HepG2 (cell line): ENCODE measurements at regions not wholly inside any gene's neighbourhood (a gene's known extent, or its start where the extent isn't known, plus 50 kb on each side); places are given as distances from the start of the nearest gene placed in this dataset.

Source experiments
- ATAC-seq: fragments of 200-7000 bp; cut with Tn5 transposase; 3 replicates; pipeline ENCODE4 v1.9.1; 2020; ENCODE audit warnings: mild to moderate bottlenecking, moderate library complexity
- BruUV-seq: library from RNA; stranded (reverse); fragments of 400-500 nt; replicated peaks from 2 replicates; lab custom pipeline; 2021; lab: Mats Ljungman, UMichigan
- CTCF ChIA-PET: fragments of 300-600 bp; formaldehyde crosslinking; extraction: SDS; loops from one replicate; lab custom pipeline; 2021; ENCODE audit warnings: low total read pairs, inconsistent platforms, low intra/inter-chr PET ratio; lab: Yijun Ruan, JAX
- POLR2A ChIA-PET: fragments of 350-600 bp; sonication (Branson Sonifier 250); formaldehyde crosslinking; loops from one replicate; lab custom pipeline; 2020; ENCODE audit warnings: antibody characterized with exemption, inconsistent platforms; lab: Yijun Ruan, JAX
- DNase-seq: peaks from one replicate; pipeline ENCODE4 v3.0.0-alpha.2; 2015; ENCODE audit warnings: low spot score
- FAIRE-seq: peaks from 3 replicates; lab custom pipeline; 2011; peaks lifted over from hg19 to GRCh38; lab: Jason Lieb, UNC
- H2AFZ ChIP-seq: one replicate; pipeline ENCODE4 v1.6.1; 2011; ENCODE audit warnings: low read length, inconsistent platforms
- H3K27ac ChIP-seq: fragments of 300-600 bp; 3 replicates; pipeline ENCODE4 v1.8.0; 2011; ENCODE audit warnings: mixed run types, mild to moderate bottlenecking, mixed read lengths, low read length, inconsistent platforms; ENCODE audit not compliant: insufficient read depth; ENCODE audit errors: extremely low read length
- H3K27me3 ChIP-seq, 2 experiments: fragments of 200-600 bp in 1 of 2; 2 replicates in 1 of 2; 3 replicates in 1 of 2; pipeline versions ENCODE4 v1.6.0 to v1.8.0; 2011; ENCODE audit warnings: low read length in 2 of 2, mild to moderate bottlenecking in 2 of 2, moderate library complexity in 2 of 2, inconsistent platforms in 1 of 2; ENCODE audit not compliant: insufficient read depth in 2 of 2, control insufficient read depth in 1 of 2
- H3K36me3 ChIP-seq, 2 experiments: fragments of 200-600 bp in 1 of 2; replicated peaks in 1 of 2; 2 replicates in 1 of 2; 3 replicates in 1 of 2; pipeline versions ENCODE4 v1.5.1 to v1.8.0; 2011; ENCODE audit warnings: low read length in 2 of 2, inconsistent platforms in 1 of 2; ENCODE audit not compliant: insufficient read depth in 2 of 2, control insufficient read depth in 1 of 2
- H3K4me1 ChIP-seq: 2 replicates; pipeline ENCODE4 v1.5.1; 2012; ENCODE audit warnings: low read length, inconsistent platforms; ENCODE audit not compliant: insufficient read depth
- H3K4me2 ChIP-seq: 2 replicates; pipeline ENCODE4 v1.6.0; 2011; ENCODE audit warnings: low read depth, low read length, inconsistent platforms
- H3K4me3 ChIP-seq, 3 experiments: fragments of 200-600 bp in 1 of 3; sonication (generic), shearing (Covaris generic) in 1 of 3; replicated peaks in 1 of 3; 2 replicates each; pipeline ENCODE4 v1.5.1; 2011 to 2016; ENCODE audit warnings: low read length in 3 of 3, inconsistent platforms in 2 of 3, low read depth in 2 of 3, mild to moderate bottlenecking in 2 of 3, control low read depth in 1 of 3, mixed read lengths in 1 of 3; ENCODE audit not compliant: insufficient read depth in 1 of 3
- H3K79me2 ChIP-seq: one replicate; pipeline ENCODE4 v1.6.1; 2011; ENCODE audit warnings: low read length, inconsistent platforms; ENCODE audit not compliant: insufficient read depth
- H3K9ac ChIP-seq: 2 replicates; pipeline ENCODE4 v1.6.0; 2011; ENCODE audit warnings: mild to moderate bottlenecking, low read depth, low read length, inconsistent platforms; ENCODE audit not compliant: insufficient read depth
- H3K9me3 ChIP-seq: 2 replicates; pipeline ENCODE4 v1.5.1; 2012; ENCODE audit warnings: mild to moderate bottlenecking, low read length
- H4K20me1 ChIP-seq: 2 replicates; pipeline ENCODE4 v1.6.0; 2011; ENCODE audit warnings: inconsistent platforms, mild to moderate bottlenecking, low read length, moderate library complexity; ENCODE audit not compliant: insufficient read depth
- BRCA1 ChIP-seq: sonication (generic); formaldehyde crosslinking; IDR thresholded peaks from 2 replicates; pipeline ENCODE4 v1.4.0; 2020; ENCODE audit warnings: missing genetic modification reagents
- MAZ ChIP-seq, 2 experiments: sonication (generic) in 1 of 2; formaldehyde crosslinking in 1 of 2; IDR thresholded peaks; 2 replicates each; pipeline versions ENCODE4 v1.5.0 to v1.6.1; 2012 to 2020; ENCODE audit warnings: low read depth in 2 of 2, mild to moderate bottlenecking in 2 of 2, borderline replicate concordance in 1 of 2, improper control_type of control experiment in 1 of 2, low read length in 1 of 2, missing genetic modification reagents in 1 of 2, moderate library complexity in 1 of 2
- NFRKB ChIP-seq: fragments of 450-650 bp; IDR thresholded peaks from 2 replicates; pipeline ENCODE4 v1.6.1; 2017
- NR2C2 ChIP-seq: sonication (generic); formaldehyde crosslinking; IDR thresholded peaks from 2 replicates; pipeline ENCODE4 v1.4.0; 2020; ENCODE audit warnings: missing genetic modification reagents, mild to moderate bottlenecking, moderate library complexity, borderline replicate concordance
- RNF219 ChIP-seq: sonication (generic); formaldehyde crosslinking; IDR thresholded peaks from 2 replicates; pipeline ENCODE4 v1.5.0; 2020; ENCODE audit warnings: mild to moderate bottlenecking, missing genetic modification reagents
- SCMH1 ChIP-seq: sonication (generic); formaldehyde crosslinking; IDR thresholded peaks from 2 replicates; pipeline ENCODE4 v1.9.0; 2021; ENCODE audit warnings: missing genetic modification reagents, mild to moderate bottlenecking, borderline replicate concordance
- TMF1 ChIP-seq: sonication (generic); formaldehyde crosslinking; IDR thresholded peaks from 2 replicates; pipeline ENCODE4 v1.8.1; 2022; ENCODE audit warnings: low read depth, missing genetic modification reagents
- YY1 ChIP-seq: IDR thresholded peaks from 2 replicates; pipeline ENCODE4 v1.6.1; 2011; ENCODE audit warnings: low read length, low read depth, moderate library complexity, mild to moderate bottlenecking; ENCODE audit not compliant: insufficient read depth, insufficient replicate concordance
- ZFP37 ChIP-seq: sonication (generic); formaldehyde crosslinking; IDR thresholded peaks from 2 replicates; pipeline ENCODE4 v1.4.0; 2020; ENCODE audit warnings: missing genetic modification reagents, borderline replicate concordance
- ZNF335 ChIP-seq: sonication (generic); formaldehyde crosslinking; IDR thresholded peaks from 2 replicates; pipeline ENCODE4 v1.4.0; 2020; ENCODE audit warnings: missing genetic modification reagents
- ZNF501 ChIP-seq: sonication (generic); formaldehyde crosslinking; IDR thresholded peaks from 2 replicates; pipeline ENCODE4 v1.5.1; 2020; ENCODE audit warnings: mild to moderate bottlenecking, moderate library complexity, missing genetic modification reagents
- ZNF570 ChIP-seq: sonication (generic); formaldehyde crosslinking; IDR thresholded peaks from 2 replicates; pipeline ENCODE4 v1.4.0; 2020; ENCODE audit warnings: mild to moderate bottlenecking, missing genetic modification reagents, borderline replicate concordance
- ZNF777 ChIP-seq: sonication (generic); formaldehyde crosslinking; IDR thresholded peaks from 2 replicates; pipeline ENCODE4 v1.4.0; 2020; ENCODE audit warnings: missing genetic modification reagents
- ZNF788 ChIP-seq: sonication (generic); formaldehyde crosslinking; IDR thresholded peaks from 2 replicates; pipeline ENCODE4 v1.5.0; 2020; ENCODE audit warnings: mild to moderate bottlenecking, missing genetic modification reagents, borderline replicate concordance
- WGBS: methylation state at CpG from one replicate; pipeline ENCODE4 v1.1.6; 2017; ENCODE audit warnings: low lambda C conversion rate; 5-methylcytosine and 5-hydroxymethylcytosine counted together
- in situ Hi-C: cut with HindIII; loops from 2 replicates; pipeline ENCODE4 v1.10.0; 2017; ENCODE audit warnings: low pct_unique_long_range_greater_than_20kb; ENCODE audit not compliant: extremely low pct_ligation_motif_present
- intact Hi-C: fragments of 100-400 bp; cut with micrococcal nuclease; formaldehyde crosslinking; loops from one replicate; pipeline ENCODE4 v1.10.0; 2022; ENCODE audit not compliant: unreplicated experiment
- TF ChIP-seq, protein P1 (sequence below): sonication (generic); formaldehyde crosslinking; IDR thresholded peaks from 2 replicates; pipeline ENCODE4 v1.4.0; 2020; ENCODE audit warnings: mild to moderate bottlenecking, missing genetic modification reagents, borderline replicate concordance
- TF ChIP-seq, protein P2 (sequence below): sonication (generic); formaldehyde crosslinking; IDR thresholded peaks from 2 replicates; pipeline ENCODE4 v1.5.0; 2020; ENCODE audit warnings: mild to moderate bottlenecking, missing genetic modification reagents
- TF ChIP-seq, protein P3 (sequence below): sonication (generic); formaldehyde crosslinking; IDR thresholded peaks from 2 replicates; pipeline ENCODE4 v1.5.1; 2020; ENCODE audit warnings: missing genetic modification reagents, mild to moderate bottlenecking, borderline replicate concordance

- DNase-seq (no peak), ATAC-seq (no peak), FAIRE-seq (no peak)
- Histone ChIP-seq H3K27me3 (peaks cover 2 to 18% of the 10 kb centered on the region in 2 experiments; a peak in 4 of 5 replicates), H3K79me2 (no peaks in the 10 kb centered on the region), H3K9me3 (no peaks in the 10 kb centered on the region), H4K20me1 (no peaks in the 10 kb centered on the region), H3K4me1 (peaks cover 9% of the 10 kb centered on the region; the same call in 1 of the 2 replicates), H3K9ac (no peak overlapping the region), H3K4me3 (no peak overlapping the region), H3K27ac (no peak overlapping the region), H3K4me2 (no peak overlapping the region), H3K36me3 (no peaks in the 10 kb centered on the region), H2AFZ (no peak overlapping the region)
- BruUV-seq, result no TSS peak
- ChIA-PET CTCF (no interaction called here), POLR2A (no interaction called here)
- no peak for TF ChIP-seq YY1
- TF ChIP-seq NR2C2 (CRISPR knock-in tag), result no peak
- TF ChIP-seq RNF219 (CRISPR knock-in tag), result no peak
- no peak for TF ChIP-seq ZNF777 (CRISPR knock-in tag)
- TF ChIP-seq, protein P1, sequence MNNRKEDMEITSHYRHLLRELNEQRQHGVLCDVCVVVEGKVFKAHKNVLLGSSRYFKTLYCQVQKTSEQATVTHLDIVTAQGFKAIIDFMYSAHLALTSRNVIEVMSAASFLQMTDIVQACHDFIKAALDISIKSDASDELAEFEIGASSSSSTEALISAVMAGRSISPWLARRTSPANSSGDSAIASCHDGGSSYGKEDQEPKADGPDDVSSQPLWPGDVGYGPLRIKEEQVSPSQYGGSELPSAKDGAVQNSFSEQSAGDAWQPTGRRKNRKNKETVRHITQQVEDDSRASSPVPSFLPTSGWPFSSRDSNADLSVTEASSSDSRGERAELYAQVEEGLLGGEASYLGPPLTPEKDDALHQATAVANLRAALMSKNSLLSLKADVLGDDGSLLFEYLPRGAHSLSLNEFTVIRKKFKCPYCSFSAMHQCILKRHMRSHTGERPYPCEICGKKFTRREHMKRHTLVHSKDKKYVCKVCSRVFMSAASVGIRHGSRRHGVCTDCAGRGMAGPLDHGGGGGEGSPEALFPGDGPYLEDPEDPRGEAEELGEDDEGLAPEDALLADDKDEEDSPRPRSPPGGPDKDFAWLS (CRISPR knock-in tag), result no peak
- TF ChIP-seq, protein P2, sequence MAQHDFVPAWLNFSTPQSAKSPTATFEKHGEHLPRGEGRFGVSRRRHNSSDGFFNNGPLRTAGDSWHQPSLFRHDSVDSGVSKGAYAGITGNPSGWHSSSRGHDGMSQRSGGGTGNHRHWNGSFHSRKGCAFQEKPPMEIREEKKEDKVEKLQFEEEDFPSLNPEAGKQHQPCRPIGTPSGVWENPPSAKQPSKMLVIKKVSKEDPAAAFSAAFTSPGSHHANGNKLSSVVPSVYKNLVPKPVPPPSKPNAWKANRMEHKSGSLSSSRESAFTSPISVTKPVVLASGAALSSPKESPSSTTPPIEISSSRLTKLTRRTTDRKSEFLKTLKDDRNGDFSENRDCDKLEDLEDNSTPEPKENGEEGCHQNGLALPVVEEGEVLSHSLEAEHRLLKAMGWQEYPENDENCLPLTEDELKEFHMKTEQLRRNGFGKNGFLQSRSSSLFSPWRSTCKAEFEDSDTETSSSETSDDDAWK (CRISPR knock-in tag), result no peak
- no peak for TF ChIP-seq ZFP37 (CRISPR knock-in tag)
- TF ChIP-seq BRCA1 (CRISPR knock-in tag), result no peak
- TF ChIP-seq ZNF570 (CRISPR knock-in tag), result no peak
- TF ChIP-seq ZNF335, result no peak
- TF ChIP-seq NFRKB, result no peak
- TF ChIP-seq TMF1 (CRISPR knock-in tag), result no peak
- TF ChIP-seq MAZ (IDR thresholded peaks at IDR 0.05; ENCODE audit: borderline replicate concordance, low read depth, low read length), result no peak
- no peak for TF ChIP-seq MAZ (CRISPR knock-in tag; IDR thresholded peaks at IDR 0.05; ENCODE audit: low read depth)
- no peak for TF ChIP-seq ZNF788 (CRISPR knock-in tag)
- TF ChIP-seq SCMH1 (CRISPR knock-in tag), result no peak
- TF ChIP-seq ZNF501 (CRISPR knock-in tag), result no peak
- TF ChIP-seq, protein P3, sequence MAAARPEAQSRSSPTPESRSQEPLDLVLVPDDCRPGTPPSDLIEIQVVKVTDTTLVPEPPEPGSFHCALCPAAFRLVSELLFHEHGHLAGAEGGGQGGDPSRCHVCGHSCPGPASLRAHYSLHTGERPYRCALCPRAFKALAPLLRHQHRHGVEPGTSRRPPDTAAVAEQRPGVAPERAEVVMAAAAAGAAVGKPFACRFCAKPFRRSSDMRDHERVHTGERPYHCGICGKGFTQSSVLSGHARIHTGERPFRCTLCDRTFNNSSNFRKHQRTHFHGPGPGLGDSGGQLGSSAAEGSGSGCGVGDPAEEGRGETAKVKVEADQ (CRISPR knock-in tag), result no peak
- 19% methylated on average over 2 of the region's 2 CpGs for WGBS
- intact Hi-C loops (no loop called here), in situ Hi-C loops (no loop called here)
Measured at GRCh38 chr2:235194351-235194750, 242.5 kb downstream of the SH3BP4 start.
